ENCODE measurements at regions not wholly inside any gene's neighbourhood (a gene's known extent, or its start where the extent isn't known, plus 50 kb on each side); places are given as distances from the start of the nearest gene placed in this dataset.
"Not testable (repeated sequence)": the region's sequence is repeated elsewhere in the genome, so short reads cannot be mapped to it uniquely, and the experiment has no call there.

DNA sequence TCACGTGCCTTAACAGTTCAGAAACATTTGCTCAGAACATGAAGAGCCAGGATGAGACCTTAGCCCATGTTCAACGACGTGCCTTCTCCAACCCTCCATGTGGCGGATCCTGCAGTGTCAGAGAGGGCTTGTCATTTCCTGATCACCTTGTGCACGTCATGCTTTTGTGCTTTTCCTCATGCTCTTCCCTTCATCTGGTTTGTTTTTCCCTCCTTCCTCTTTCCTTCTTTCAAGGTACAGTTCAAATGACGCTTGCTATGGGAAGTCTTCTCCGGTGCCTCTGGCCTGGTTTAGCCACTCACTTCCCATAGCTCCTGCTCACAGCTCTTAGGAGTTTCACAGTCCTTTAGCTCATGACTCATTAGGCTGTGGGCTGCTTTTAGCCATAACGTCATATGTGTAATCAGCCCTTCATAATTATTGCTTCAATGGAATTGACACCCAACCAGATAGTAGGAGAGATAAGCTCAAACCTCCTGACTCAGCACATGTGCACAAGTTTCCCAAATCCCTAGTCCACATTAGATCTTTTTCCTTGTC is 102.7 kb upstream of the CNKSR3 start:
- DNase-seq (ENCODE audit: low spot score in 2 of 2): no peak
- Mint-ChIP-seq H3K9me3 (peaks cover 2% of the 10 kb centered on the region), H3K36me3 (no peaks in the 10 kb centered on the region), H3K27ac (no peak overlapping the region), H3K4me1 (peaks cover 12% of the 10 kb centered on the region), H3K4me3 (no peak overlapping the region)
- peak; percentile 56 for ATAC-seq

DNA sequence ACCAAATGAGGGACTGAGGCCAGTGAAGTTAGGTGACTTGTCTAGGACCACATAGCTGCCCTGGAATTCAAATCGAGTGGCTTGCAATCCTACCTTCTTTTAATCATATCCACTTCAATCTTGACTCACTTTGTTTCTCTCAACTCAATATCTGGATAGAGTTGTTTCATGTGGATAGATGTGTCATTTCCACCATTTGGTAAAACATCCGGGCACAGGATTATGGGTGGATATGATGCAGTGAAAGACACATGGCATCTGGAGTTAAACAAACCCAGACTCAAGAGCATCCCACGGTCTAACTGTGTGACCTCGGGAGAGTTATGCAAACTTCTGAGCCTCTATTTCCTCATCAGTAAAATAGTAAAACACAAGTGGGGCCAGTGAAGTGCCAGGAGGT is 103.6 kb upstream of the CNKSR3 start:
- Mint-ChIP-seq H3K27ac (no peak overlapping the region), H3K4me1 (peaks cover 12% of the 10 kb centered on the region), H3K4me3 (no peak overlapping the region), H3K9me3 (peaks cover 2% of the 10 kb centered on the region), H3K36me3 (no peaks in the 10 kb centered on the region)
- ATAC-seq (no peak), DNase-seq (ENCODE audit: low spot score in 2 of 2) (no peak)

GRCh38 chr6:154614641-154615040 is 104.2 kb upstream of the CNKSR3 start:
- no peak for ATAC-seq
- Mint-ChIP-seq H3K4me1 (peaks cover 12% of the 10 kb centered on the region), H3K9me3 (peaks cover 2% of the 10 kb centered on the region), H3K4me3 (no peak overlapping the region), H3K36me3 (no peaks in the 10 kb centered on the region), H3K27ac (no peak overlapping the region)
- no peak for DNase-seq (ENCODE audit: low spot score in 2 of 2)

- Mint-ChIP-seq H3K9me3 (peaks cover 2% of the 10 kb centered on the region), H3K36me3 (no peaks in the 10 kb centered on the region), H3K27ac (no peak overlapping the region), H3K4me3 (no peak overlapping the region), H3K4me1 (peaks cover 12% of the 10 kb centered on the region)
- DNase-seq (ENCODE audit: low spot score in 2 of 2) (no peak), ATAC-seq (no peak)
These were observed 105.1 kb upstream of the CNKSR3 start for GRCh38 chr6:154615483-154616025.

DNA sequence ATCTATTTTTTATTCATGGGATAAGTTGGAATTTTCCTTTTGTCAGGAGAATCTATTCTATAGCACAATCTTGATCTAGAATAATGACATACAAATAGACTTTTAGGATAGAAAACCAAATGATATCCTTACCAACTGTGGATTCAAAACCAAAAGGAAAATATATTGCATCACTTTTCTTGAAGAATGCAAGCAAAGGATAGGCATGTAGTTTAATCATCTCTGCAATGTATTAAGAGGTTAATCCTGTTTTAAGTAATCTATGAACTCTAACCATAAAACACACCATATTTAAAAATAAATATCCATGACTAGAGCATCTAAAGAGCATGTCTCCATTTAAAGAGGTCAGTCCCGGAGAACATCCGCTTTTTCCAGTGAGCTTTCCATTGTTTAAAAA is 106.7 kb upstream of the CNKSR3 start:
- no peaks in the 10 kb centered on the region for H3K36me3 Mint-ChIP-seq
- peaks cover 2% of the 10 kb centered on the region for H3K9me3 Mint-ChIP-seq
- no peak for DNase-seq (ENCODE audit: low spot score in 2 of 2)
- H3K4me3 Mint-ChIP-seq: no peak overlapping the region
- no peak for ATAC-seq
- H3K4me1 Mint-ChIP-seq: peaks cover 6% of the 10 kb centered on the region
- no peak overlapping the region for H3K27ac Mint-ChIP-seq

GRCh38 chr6:154619146-154619545 is 108.7 kb upstream of the CNKSR3 start:
- Mint-ChIP-seq H3K27ac (no peak overlapping the region), H3K4me3 (no peak overlapping the region), H3K4me1 (no peaks in the 10 kb centered on the region), H3K9me3 (peaks cover 1% of the 10 kb centered on the region), H3K36me3 (no peaks in the 10 kb centered on the region)
- ATAC-seq: no peak
- DNase-seq (ENCODE audit: low spot score in 2 of 2): no peak

GRCh38 chr6:154621686-154622085 is 111.2 kb upstream of the CNKSR3 start:
- DNase-seq (ENCODE audit: low spot score in 2 of 2) (no peak), ATAC-seq (no peak)
- no peaks in the 10 kb centered on the region for H3K4me1 Mint-ChIP-seq
- peaks cover 6% of the 10 kb centered on the region for H3K9me3 Mint-ChIP-seq
- no peak overlapping the region for H3K27ac Mint-ChIP-seq
- H3K4me3 Mint-ChIP-seq: no peak overlapping the region
- H3K36me3 Mint-ChIP-seq: no peaks in the 10 kb centered on the region

DNA sequence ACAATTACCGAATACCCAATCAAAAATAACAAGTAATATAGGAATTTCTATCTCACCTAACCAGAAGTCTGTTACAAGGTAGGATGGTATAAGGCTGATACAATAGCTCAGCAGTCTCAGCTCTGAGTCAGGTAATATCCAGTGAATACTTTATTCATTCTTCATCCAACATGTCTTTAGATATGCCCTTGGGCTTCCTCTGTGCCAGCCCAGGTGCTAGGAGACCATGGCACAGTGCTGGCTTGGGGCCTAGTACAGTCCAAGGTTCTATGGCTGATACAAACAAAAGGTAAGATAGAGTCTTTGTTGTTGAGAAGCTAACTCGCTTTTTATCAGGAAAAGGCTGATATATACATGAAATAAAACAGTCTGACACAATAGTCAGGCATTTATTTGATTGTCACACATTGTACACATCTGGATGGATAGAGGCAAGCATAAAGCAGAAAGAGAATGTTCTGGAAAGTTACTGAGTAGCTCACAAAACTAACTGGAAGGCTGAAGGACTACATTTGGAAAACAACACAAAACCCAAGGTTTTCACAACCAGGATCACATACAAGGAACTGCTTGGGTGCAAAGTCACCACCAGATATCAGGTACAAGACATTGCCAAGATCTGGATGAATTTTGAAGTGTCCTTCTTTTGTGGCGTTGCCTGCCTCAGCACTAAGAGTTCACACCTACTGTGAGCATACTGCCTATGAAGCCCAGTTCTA is 110.4 kb upstream of the SCAF8 start:
- no peak for ATAC-seq
- H3K36me3 Mint-ChIP-seq: no peaks in the 10 kb centered on the region

GRCh38 chr6:154623391-154623790 is 109.8 kb upstream of the SCAF8 start:
- DNase-seq (ENCODE audit: low spot score in 2 of 2): no peak
- H3K4me1 Mint-ChIP-seq: no peaks in the 10 kb centered on the region
- no peak for ATAC-seq
- no peaks in the 10 kb centered on the region for H3K36me3 Mint-ChIP-seq
- H3K27ac Mint-ChIP-seq: no peak overlapping the region
- H3K4me3 Mint-ChIP-seq: no peak overlapping the region
- H3K9me3 Mint-ChIP-seq: peaks cover 6% of the 10 kb centered on the region

More for the DNA sequence above, 110.4 kb upstream of the SCAF8 start:
- Mint-ChIP-seq H3K27ac (no peak overlapping the region), H3K9me3 (peaks cover 6% of the 10 kb centered on the region), H3K4me3 (no peak overlapping the region), H3K4me1 (no peaks in the 10 kb centered on the region)
- DNase-seq (ENCODE audit: low spot score in 2 of 2): no peak

DNA sequence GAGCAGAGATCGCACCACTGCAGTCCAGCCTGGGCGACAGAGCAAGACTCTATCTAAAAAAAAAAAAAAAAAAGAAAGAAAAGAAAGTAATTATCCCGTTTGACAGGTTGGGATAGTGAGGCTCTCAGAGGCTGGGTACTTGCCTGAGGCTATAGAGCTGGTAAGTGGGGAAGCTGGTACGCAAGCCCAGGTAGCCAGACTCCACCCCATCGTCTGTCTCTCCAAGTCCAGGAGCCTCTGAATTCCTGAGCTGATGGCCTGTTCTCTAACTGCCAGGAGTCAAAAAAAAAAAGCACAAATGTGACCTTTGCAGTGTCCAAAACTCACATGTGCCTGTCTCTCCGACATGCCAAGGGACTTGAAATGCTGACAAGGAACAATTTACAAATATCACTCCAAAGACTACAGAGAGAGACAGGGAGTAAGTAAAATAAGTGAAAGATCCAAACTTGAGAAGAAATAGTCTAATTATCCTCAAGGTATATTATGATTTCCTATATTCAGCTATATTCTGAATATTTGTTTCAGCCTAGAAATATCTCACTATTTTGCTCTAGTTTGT is 109.1 kb upstream of the SCAF8 start:
- Mint-ChIP-seq H3K27ac (no peak overlapping the region), H3K4me3 (no peak overlapping the region), H3K36me3 (no peaks in the 10 kb centered on the region), H3K4me1 (no peaks in the 10 kb centered on the region), H3K9me3 (peaks cover 6% of the 10 kb centered on the region)
- DNase-seq (ENCODE audit: low spot score in 2 of 2) (no peak), ATAC-seq (no peak)

DNA sequence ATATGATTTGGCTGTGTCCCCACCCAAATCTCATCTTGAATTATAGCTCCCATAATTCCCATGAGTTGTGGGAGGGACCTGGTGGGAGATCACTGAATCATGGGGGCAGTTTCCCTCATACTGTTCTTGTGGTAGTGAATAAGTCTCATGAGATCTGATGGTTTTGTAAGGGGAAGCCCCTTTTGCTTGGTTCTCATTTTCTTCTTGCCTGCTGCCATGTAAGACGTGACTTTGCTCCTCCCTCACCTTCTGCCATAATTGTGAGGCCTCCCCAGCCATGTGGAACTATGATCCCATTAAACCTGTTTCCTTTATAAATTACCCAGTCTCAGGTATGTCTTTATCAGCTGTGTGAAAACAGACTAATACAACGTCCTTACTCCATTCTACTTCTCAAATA is 108.5 kb upstream of the SCAF8 start:
- DNase-seq (ENCODE audit: low spot score in 2 of 2); ATAC-seq: not testable (repeated sequence)

GRCh38 chr6:154625721-154626120 is 107.5 kb upstream of the SCAF8 start:
- DNase-seq (ENCODE audit: low spot score in 2 of 2): no peak
- Mint-ChIP-seq H3K4me3 (no peak overlapping the region), H3K27ac (no peak overlapping the region), H3K4me1 (no peaks in the 10 kb centered on the region), H3K36me3 (no peaks in the 10 kb centered on the region), H3K9me3 (peaks cover 6% of the 10 kb centered on the region)
- no peak for ATAC-seq

More for the DNA sequence above, 108.5 kb upstream of the SCAF8 start:
- not testable (repeated sequence) for H3K9me3 Mint-ChIP-seq, H3K36me3 Mint-ChIP-seq, H3K4me1 Mint-ChIP-seq, H3K4me3 Mint-ChIP-seq, H3K27ac Mint-ChIP-seq

DNA sequence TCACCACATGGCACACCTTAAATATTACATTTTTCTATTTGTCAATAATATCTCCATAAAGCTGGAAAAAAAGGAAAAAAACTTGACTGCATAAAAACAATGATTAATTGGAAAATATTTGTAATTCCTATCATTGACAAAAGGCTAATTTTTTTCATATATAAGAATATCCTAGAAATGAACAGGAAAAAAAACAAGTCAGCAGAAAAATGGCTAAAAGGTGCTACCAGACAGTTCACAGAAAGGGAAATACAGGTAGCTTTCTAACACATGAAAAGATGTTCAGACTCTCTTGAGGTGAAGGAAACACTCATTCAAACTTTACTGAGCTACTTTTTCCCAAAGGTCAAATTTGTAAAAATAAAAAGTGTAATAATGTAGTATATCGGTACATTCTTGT is 104.1 kb upstream of the SCAF8 start:
- peaks cover 10% of the 10 kb centered on the region for H3K9me3 Mint-ChIP-seq
- no peaks in the 10 kb centered on the region for H3K36me3 Mint-ChIP-seq
- no peak overlapping the region for H3K4me3 Mint-ChIP-seq
- no peak for DNase-seq (ENCODE audit: low spot score in 2 of 2)
- H3K4me1 Mint-ChIP-seq: no peaks in the 10 kb centered on the region
- no peak overlapping the region for H3K27ac Mint-ChIP-seq
- no peak for ATAC-seq

- no peaks in the 10 kb centered on the region for H3K36me3 Mint-ChIP-seq
- no peak overlapping the region for H3K4me3 Mint-ChIP-seq
- no peak for ATAC-seq
- no peak for DNase-seq (ENCODE audit: low spot score in 2 of 2)
- no peak overlapping the region for H3K27ac Mint-ChIP-seq
- H3K9me3 Mint-ChIP-seq: peaks cover 5% of the 10 kb centered on the region
- H3K4me1 Mint-ChIP-seq: no peaks in the 10 kb centered on the region
These were observed 101.1 kb upstream of the SCAF8 start for GRCh38 chr6:154632119-154632518.

DNA sequence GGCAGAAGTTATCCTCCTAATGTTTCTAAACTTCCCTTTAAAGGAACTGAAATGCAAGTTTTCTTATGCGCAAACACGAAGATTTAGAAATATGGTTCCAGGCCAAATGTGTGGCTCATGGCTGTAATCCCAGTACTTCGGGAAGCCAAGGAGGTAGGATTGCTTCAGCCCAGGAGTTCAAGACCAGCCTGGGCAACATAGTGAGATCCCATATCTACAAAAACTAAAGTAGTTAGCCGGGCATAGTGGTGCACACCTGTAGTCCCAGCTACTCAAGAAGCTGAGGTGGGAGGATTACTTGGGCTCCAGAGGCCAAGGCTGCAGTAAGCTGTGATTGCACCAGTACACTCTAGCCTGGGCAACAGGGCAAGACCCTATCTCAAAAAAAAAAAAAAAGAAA is 95.8 kb upstream of the SCAF8 start:
- Mint-ChIP-seq H3K4me1 (no peaks in the 10 kb centered on the region), H3K27ac (no peak overlapping the region), H3K9me3 (peaks cover 8% of the 10 kb centered on the region), H3K4me3 (no peak overlapping the region), H3K36me3 (no peaks in the 10 kb centered on the region)
- ATAC-seq: no peak
- DNase-seq (ENCODE audit: low spot score in 2 of 2): no peak

GRCh38 chr6:154638369-154638768 is 94.8 kb upstream of the SCAF8 start:
- no peaks in the 10 kb centered on the region for H3K4me1 Mint-ChIP-seq
- H3K9me3 Mint-ChIP-seq: peaks cover 8% of the 10 kb centered on the region
- H3K4me3 Mint-ChIP-seq: no peak overlapping the region
- DNase-seq (ENCODE audit: low spot score in 2 of 2): no peak
- no peak for ATAC-seq
- H3K36me3 Mint-ChIP-seq: no peaks in the 10 kb centered on the region
- H3K27ac Mint-ChIP-seq: no peak overlapping the region

All from stimulated activated effector memory CD8-positive, alpha-beta T cell treated with anti-CD3 and anti-CD28 coated beads, Interleukin-12 subunit alpha, Interleukin-12 subunit beta, amount 100 ng/mL, for 72 hours (primary cell).